ENCODE measurements at regions not wholly inside any gene's neighbourhood (a gene's known extent, or its start where the extent isn't known, plus 50 kb on each side); places are given as distances from the start of the nearest gene placed in this dataset.

- no peak for TF ChIP-seq POLR2AphosphoS5 (IDR thresholded peaks at IDR 0.05)
- TF ChIP-seq POLR2A (IDR thresholded peaks at IDR 0.05), result no peak
- no peak for TF ChIP-seq EP300 (IDR thresholded peaks at IDR 0.05)
Observed at GRCh38 chr3:147987549-147987948, 578.4 kb downstream of the ZIC1 start.

All from gastroesophageal sphincter (tissue), 2 donors.